Midbrain (tissue), 1 donor: ENCODE measurements at regions not wholly inside any gene's neighbourhood (a gene's known extent, or its start where the extent isn't known, plus 50 kb on each side); places are given as distances from the start of the nearest gene placed in this dataset.

ENCODE experiments used
- DNase-seq: peaks from one replicate; lab custom pipeline; 2025; lab: John Stamatoyannopoulos, UW

- no peak for DNase-seq
Observed at GRCh38 chr6:169847901-169848311, 96.5 kb downstream of the ERMARD start.

- DNase-seq = no peak
Observed at GRCh38 chr6:169847141-169847674, 95.8 kb downstream of the ERMARD start.

- no peak for DNase-seq
Observed at GRCh38 chr6:169846286-169847056, 95.0 kb downstream of the ERMARD start.

- DNase-seq = no peak
Observed at GRCh38 chr6:169845426-169846285, 94.2 kb downstream of the ERMARD start.

GRCh38 chr6:169844946-169845345 lies 93.5 kb downstream of the ERMARD start:
- DNase-seq = no peak

GRCh38 chr6:169843991-169844390 lies 92.6 kb downstream of the ERMARD start:
- no peak for DNase-seq

GRCh38 chr6:169843110-169843509 lies 91.7 kb downstream of the ERMARD start:
- DNase-seq = no peak

GRCh38 chr6:169841907-169842606 lies 90.6 kb downstream of the ERMARD start:
- DNase-seq = no peak

GRCh38 chr6:169841251-169841650 lies 89.8 kb downstream of the ERMARD start:
- no peak for DNase-seq

GRCh38 chr6:169839898-169840631 lies 88.6 kb downstream of the ERMARD start:
- no peak for DNase-seq

- no peak for DNase-seq
Observed at GRCh38 chr6:169839493-169839892, 88.1 kb downstream of the ERMARD start.

GRCh38 chr6:169839029-169839481 lies 87.6 kb downstream of the ERMARD start:
- no peak for DNase-seq

GRCh38 chr6:169838346-169839028 lies 87.1 kb downstream of the ERMARD start:
- DNase-seq = no peak

GRCh38 chr6:169837529-169838250 lies 86.3 kb downstream of the ERMARD start:
- no peak for DNase-seq

- no peak for DNase-seq
Observed at GRCh38 chr6:169833258-169833794, 81.9 kb downstream of the ERMARD start.

- no peak for DNase-seq
Observed at GRCh38 chr6:169832247-169832948, 81.0 kb downstream of the ERMARD start.

GRCh38 chr6:169831450-169832246 lies 80.2 kb downstream of the ERMARD start:
- peak; percentile 86 for DNase-seq
